Middle frontal gyrus (tissue), 1 donor: ENCODE measurements at regions not wholly inside any gene's neighbourhood (a gene's known extent, or its start where the extent isn't known, plus 50 kb on each side); places are given as distances from the start of the nearest gene placed in this dataset.

Experiments used
- DNase-seq: peaks from one replicate; pipeline ENCODE4 v3.0.0-alpha.2; 2015; ENCODE audit warnings: low spot score; ENCODE audit errors: extremely low spot score

DNA sequence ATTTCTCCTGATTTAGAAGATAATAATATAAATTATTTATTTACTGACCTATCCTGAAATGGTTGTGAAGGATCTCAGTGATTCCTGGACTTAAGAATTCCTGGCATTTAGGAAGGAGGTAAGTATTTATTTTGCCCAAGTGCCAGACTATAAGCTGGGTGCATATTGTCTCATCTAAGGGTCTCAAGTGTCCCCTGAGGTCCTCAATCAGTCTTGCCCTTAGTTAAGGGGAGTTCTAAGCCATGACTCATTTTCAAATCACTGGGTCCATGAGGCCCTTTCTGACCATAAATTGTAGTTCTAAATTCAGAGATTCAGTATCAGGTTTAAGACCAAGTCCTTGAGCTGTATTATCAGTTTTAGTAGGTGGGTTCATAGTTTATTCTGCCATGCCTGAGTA, 251.6 kb upstream of the MEOX2 start:
- no peak for DNase-seq

DNA sequence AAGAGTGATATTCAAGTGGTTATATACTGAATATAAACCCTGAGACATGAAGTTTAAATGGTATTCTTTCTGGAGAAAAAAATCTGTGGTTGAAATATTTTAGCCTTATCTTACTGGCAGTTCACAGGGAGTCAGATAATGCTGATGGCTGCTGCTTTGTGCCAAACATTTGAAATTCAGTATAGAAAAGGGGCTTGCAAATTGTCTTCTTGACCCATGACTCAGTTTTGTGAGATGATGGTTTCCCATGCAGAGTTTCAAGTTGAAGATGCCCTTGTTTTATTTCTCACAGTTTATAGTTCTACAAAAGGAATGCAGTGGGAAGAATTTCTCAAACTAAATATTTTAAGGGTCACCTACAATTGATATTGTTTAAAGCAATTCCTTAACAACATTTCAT, 251.1 kb upstream of the MEOX2 start:
- DNase-seq: no peak

- no peak for DNase-seq
Observed at GRCh38 chr7:15936991-15937390, 250.5 kb upstream of the MEOX2 start.

GRCh38 chr7:15932318-15932717, 245.8 kb upstream of the MEOX2 start:
- no peak for DNase-seq

GRCh38 chr7:15929411-15929810, 242.9 kb upstream of the MEOX2 start:
- DNase-seq: no peak

DNA sequence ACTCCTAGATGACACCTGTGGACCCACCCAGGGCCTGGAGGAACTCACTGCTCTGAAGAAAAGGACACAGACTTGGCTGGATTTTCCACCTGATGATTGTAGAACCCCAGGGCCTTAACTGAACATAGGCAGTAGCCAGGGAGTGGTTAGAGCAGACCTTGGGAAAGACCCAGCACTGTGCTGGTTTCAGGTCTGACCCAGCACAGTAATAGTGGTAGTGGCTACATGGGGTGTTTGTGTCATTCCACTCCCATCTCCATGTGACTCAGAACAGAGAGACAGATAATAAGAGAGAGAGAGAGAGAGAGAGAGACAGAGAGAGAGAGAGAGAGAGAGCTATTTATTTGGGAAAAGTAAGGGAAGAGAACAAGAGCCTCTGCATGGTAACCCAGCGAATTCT, 239.1 kb upstream of the MEOX2 start:
- no peak for DNase-seq

DNA sequence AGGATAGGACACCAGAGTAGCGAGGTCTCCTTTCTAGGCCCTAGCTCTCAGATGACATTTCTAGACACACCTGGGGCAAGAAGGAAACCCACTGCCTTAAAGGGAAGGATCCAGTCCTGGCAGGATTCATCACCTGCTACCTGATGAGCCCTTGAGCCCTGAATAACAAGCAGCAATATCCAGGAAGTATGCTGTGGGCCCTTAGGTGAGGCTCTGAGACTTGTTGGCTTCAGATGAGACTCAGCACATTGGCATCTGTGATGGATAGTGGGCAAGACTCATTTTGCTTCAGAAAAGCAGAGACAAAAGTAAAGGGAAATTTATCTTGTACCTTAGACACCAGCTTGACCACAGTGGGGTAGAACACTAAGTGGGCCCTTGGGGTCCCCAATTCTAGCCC, 238.4 kb upstream of the MEOX2 start:
- DNase-seq: no peak

DNA sequence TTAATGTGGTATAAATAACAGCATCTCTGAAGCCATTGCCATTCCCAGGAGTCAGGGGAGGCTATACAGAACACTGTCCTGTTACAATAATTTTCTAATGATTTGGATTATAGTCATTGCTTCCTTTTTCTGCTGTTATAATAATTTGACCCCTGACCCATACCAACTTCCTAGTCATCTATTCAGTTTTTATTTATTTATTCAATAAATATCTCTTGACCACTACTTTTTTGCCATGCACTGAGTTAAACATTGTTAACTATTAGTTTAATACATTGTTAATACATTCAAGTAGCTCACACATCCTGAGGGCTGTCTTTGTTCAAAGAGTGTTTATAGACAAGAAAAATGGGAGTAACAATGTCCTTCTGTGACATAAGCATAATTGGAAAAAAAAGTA, 235.5 kb upstream of the MEOX2 start:
- no peak for DNase-seq

DNA sequence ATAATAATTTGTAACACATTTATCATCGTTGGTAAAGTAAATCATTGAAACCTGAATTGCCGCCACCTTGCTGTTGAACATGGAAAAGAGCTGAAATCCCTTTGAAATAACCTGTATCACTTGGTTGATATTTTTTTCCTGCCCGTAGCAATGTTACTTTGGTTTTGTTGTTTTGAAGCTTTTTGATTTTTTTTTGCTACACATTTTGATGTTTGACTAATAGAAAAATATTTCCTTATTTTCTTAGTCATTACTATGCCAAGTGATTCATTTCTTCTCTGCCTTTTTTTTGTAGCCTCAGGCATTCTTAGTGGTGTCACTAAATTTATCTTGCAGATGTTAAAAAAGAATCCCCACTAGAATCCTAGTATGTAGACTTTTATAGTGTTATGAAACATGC, 235.1 kb upstream of the MEOX2 start:
- DNase-seq: no peak

GRCh38 chr7:15920953-15921352, 234.5 kb upstream of the MEOX2 start:
- DNase-seq: no peak

- no peak for DNase-seq
Observed at GRCh38 chr7:15916681-15917380, 230.3 kb upstream of the MEOX2 start.

DNA sequence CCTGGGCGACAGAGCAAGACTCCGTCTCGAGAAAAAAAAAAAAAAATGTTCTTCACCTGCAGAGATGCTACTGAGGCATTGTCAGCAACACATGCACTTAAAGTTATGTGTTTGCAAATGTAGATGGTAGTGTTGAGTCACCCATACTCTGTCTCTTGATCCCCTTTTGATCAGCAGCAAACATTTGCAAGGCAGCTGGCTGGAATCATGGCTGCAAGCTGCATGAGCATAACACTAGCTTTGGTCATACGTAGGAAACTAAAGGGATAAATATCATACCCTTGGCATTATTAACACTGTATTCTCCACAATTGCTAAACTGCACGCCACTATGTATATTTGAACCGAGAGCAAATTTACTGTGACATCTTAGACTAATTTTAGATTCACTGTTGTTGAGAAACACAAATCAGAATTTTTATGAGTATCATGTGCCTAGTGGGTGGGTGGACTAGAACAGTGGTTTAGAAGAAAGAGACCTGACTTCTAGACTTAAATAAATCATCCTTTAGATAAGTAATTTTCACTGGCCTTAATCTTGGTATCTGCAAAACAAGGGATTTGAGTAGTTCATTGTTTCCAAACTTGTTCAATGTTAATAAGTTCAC, 229.3 kb upstream of the MEOX2 start:
- no peak for DNase-seq

DNA sequence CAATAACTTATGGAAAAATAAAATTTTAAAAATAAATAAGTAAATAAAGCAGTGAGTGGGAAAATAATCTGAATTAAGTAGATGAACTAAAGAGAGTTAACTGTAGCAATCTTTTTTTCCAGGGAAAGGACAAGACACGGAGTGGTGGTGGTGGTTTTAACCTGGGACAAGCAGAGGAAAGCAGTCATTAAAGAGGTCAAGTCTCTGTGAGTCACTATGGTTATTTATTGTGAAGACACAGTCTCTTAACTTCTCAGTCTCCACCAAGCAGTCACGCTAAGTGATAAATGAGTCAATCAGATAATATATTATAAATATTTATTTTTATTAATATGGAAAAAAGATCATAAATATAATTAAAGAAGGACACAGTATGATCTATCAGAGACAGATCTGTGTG, 228.1 kb upstream of the MEOX2 start:
- DNase-seq: no peak

DNA sequence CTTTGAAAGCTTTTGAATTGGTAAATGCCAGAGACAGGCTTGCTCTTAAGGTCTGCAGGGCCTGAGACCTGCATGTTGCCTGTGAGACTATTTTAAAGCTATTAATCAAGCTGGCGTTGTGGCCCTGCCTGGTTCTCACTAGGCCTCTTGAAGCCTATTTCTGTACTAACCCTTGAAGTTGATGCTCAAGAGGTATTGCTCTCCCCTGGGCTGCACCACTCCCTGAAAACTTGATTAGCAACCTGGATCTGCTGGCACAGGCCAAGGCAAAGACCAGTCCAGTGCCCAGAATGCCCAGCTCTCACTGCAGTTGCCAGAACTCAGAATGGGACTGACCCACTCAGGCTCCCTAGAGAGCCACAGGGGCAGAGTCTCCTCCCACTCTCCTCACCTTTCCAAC, 220.0 kb upstream of the MEOX2 start:
- DNase-seq: no peak

DNA sequence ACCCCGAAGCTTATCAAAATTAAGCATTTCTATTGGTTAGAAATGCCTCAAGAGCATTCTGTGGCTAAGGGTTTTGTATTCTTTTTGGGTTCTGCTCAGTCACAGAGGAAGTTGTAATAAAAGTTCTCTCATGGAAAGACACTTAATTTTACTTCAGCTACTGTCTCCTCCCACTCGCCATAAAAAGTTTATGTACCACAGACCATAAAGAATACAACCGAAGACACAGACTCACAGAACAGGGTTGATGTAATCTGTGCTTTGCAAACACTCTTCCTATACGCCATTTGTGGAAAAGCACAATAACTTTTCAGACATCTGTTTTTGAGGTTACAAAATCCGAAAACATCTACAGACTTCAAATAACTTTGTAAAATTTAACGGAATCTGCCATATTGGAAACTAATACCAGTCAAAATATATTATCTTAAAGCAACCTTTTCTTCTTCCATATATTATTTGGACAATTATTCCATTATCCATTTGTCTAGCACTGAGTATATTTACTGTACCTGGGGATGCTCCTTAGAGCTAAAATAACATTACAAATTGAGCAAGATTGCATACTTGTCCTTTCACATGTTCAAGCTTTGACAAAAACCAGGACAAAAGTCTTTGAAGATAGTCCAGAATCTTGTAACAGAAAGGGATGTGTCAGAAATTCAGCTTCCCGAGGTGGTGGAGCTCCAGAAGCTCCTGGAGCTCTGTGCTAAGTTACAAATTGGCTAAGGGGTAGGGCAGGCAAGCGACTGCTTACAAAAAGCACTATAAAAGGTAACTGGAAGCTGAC, 219.0 kb upstream of the MEOX2 start:
- no peak for DNase-seq

DNA sequence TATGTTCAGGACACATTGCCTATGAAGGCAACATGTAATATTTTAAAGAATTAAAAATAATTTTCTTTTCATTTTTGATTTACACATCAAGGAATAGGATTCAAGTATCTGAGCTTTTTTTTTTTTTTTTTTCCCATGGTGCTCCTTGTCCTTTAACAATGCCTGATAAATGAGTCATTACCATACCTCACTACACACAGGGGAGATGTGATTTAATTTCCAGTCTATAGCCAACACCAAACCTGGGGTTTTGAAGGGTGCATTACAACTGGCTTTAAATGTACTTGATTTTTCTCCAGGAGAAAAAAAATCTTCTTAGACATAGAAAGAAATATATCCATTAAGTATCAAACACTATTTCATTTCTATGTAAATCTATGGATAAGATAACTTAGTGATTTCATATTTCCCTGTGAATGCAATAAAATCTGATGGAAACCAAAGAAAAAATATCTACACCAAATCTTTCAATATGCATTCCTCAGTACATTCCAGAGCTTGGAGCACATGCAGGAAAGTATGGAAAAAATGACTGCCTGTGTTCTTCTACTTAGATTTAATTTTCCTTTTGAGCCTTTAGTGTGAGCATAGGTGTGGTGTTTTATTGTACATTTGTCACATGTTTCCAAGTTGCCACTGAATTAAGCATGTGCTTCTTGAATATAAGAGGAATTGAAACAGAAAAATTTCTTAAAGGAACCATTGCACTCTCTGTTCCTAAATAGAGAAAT, 204.8 kb upstream of the MEOX2 start:
- DNase-seq: no peak

GRCh38 chr7:15889507-15889906, 203.0 kb upstream of the MEOX2 start:
- DNase-seq: no peak

DNA sequence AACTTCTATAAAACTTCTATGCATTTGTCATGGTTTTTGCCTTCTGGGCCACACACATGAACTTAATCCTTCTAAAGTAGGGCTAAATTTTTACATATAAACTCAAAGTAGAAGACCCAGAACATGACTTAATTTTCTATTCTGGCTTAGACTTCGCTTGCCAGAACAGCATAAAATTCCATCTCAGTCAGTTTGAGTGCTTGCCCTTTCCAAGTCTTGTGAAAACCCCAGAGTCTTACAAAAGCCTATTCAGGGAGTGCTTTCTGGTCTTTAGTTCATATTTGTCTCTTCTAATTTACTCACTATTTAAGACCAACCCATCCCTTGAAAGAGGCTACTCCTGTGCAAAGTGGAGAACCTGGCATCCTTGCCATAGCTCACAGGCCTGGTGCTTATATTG, 201.6 kb upstream of the MEOX2 start:
- no peak for DNase-seq

- no peak for DNase-seq
Observed at GRCh38 chr7:15886626-15887025, 200.1 kb upstream of the MEOX2 start.

GRCh38 chr7:15885678-15886077, 199.2 kb upstream of the MEOX2 start:
- DNase-seq: no peak

- DNase-seq: no peak
Observed at GRCh38 chr7:15874774-15875173, 188.3 kb upstream of the MEOX2 start.

GRCh38 chr7:15870347-15870746, 183.9 kb upstream of the MEOX2 start:
- DNase-seq: no peak
